ENCODE measurements at regions not wholly inside any gene's neighbourhood (a gene's known extent, or its start where the extent isn't known, plus 50 kb on each side); places are given as distances from the start of the nearest gene placed in this dataset.

DNA sequence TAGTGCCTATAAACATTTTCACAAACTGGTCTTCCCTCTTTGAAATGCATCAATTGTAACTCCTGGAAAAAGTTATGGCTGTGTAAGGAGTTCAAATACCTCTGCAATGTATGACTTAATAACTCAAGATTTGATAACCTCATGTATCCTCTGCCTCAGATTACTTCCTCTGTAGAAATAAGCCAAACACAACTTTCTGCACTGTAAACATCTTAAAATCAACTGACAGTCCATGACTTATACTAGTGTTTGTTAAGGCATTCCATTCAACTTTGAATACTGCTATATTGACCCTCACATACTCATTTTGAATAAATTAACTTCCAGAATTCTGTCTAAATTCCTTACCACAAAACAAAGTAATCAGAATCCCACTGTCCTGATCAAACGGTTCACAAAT lies 256.2 kb upstream of the POU5F2 start:
- no peak overlapping the region for H3K4me2 ChIP-seq (ENCODE audit: control insufficient read depth, extremely low read depth, insufficient read depth, low read depth, low read length)
- no peaks in the 10 kb centered on the region for H4K20me1 ChIP-seq (ENCODE audit: control insufficient read depth, extremely low read depth, insufficient read depth, low read length)
- H3K9me3 ChIP-seq (ENCODE audit: control insufficient read depth, low read depth, low read length) = no peaks in the 10 kb centered on the region
- no peak overlapping the region for H3K4me3 ChIP-seq (ENCODE audit: control insufficient read depth in 2 of 3, extremely low read depth in 1 of 3, insufficient read depth in 2 of 3, low read depth in 1 of 3, low read length in 3 of 3)
- no peak overlapping the region for H2AFZ ChIP-seq (ENCODE audit: control insufficient read depth, low read length)
- H3K27ac ChIP-seq (ENCODE audit: control insufficient read depth, insufficient read depth, low read length) = no peak overlapping the region
- H3K9ac ChIP-seq (ENCODE audit: control insufficient read depth, extremely low read depth, insufficient read depth, low read length) = no peak overlapping the region
- no peaks in the 10 kb centered on the region for H3K9me1 ChIP-seq (ENCODE audit: control insufficient read depth, extremely low read depth, insufficient read depth, low read length)
- TF ChIP-seq EZH2 (IDR thresholded peaks at IDR 0.05; ENCODE audit: low read length) = no peak
- TF ChIP-seq, protein P1, sequence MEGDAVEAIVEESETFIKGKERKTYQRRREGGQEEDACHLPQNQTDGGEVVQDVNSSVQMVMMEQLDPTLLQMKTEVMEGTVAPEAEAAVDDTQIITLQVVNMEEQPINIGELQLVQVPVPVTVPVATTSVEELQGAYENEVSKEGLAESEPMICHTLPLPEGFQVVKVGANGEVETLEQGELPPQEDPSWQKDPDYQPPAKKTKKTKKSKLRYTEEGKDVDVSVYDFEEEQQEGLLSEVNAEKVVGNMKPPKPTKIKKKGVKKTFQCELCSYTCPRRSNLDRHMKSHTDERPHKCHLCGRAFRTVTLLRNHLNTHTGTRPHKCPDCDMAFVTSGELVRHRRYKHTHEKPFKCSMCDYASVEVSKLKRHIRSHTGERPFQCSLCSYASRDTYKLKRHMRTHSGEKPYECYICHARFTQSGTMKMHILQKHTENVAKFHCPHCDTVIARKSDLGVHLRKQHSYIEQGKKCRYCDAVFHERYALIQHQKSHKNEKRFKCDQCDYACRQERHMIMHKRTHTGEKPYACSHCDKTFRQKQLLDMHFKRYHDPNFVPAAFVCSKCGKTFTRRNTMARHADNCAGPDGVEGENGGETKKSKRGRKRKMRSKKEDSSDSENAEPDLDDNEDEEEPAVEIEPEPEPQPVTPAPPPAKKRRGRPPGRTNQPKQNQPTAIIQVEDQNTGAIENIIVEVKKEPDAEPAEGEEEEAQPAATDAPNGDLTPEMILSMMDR (optimal IDR thresholded peaks at IDR 0.05 in 1 of 3, IDR thresholded peaks at IDR 0.05 in 1 of 3, conservative IDR thresholded peaks at IDR 0.05 in 1 of 3; ENCODE audit: extremely low read depth in 1 of 3, insufficient read depth in 2 of 3, low read length in 3 of 3) = no peak
- no peaks in the 10 kb centered on the region for H3K4me1 ChIP-seq (ENCODE audit: control insufficient read depth, extremely low read depth, insufficient read depth, low read length)
- no peaks in the 10 kb centered on the region for H3K27me3 ChIP-seq (ENCODE audit: control insufficient read depth, extremely low read depth, insufficient read depth, low read length)
- dilution Hi-C loops (cut with MboI; ENCODE audit: extremely low pct_ligation_motif_present, low sequenced_read_pairs) = no loop called here
- H3K36me3 ChIP-seq (ENCODE audit: control insufficient read depth in 2 of 2, extremely low read depth in 1 of 2, insufficient read depth in 2 of 2, low read length in 2 of 2) = no peaks in the 10 kb centered on the region
- no peaks in the 10 kb centered on the region for H3K79me2 ChIP-seq (ENCODE audit: control insufficient read depth, insufficient read depth, low read length)
- FAIRE-seq (no peak), DNase-seq (ENCODE audit: low read depth, low spot score) (no peak)

DNA sequence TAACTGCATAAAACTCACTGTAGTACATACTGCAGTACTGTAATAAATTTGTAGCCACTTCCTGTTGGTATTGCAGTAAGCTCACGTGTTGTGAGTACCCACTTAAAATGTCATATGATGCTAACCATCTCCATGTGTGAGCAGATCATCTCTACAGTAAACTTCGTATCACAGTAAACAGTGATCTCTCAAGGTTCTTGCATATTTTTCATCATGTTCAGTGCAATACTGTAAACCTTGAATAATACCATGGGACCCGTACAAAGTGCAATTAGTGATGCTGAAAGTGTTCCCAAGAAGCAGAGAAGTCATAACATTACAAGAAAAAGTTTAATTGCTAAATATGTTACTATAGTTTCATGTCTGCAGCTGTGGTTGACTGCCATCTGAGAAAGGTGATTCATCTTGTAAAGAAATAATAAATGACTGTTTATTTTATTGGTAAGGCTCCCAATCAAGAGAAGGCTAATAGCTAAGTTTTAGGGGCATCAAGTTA lies 253.8 kb upstream of the POU5F2 start:
- H3K9me3 ChIP-seq (ENCODE audit: control insufficient read depth, low read depth, low read length) = no peaks in the 10 kb centered on the region
- H4K20me1 ChIP-seq (ENCODE audit: control insufficient read depth, extremely low read depth, insufficient read depth, low read length) = no peaks in the 10 kb centered on the region
- no peaks in the 10 kb centered on the region for H3K36me3 ChIP-seq (ENCODE audit: control insufficient read depth in 2 of 2, extremely low read depth in 1 of 2, insufficient read depth in 2 of 2, low read length in 2 of 2)
- DNase-seq (ENCODE audit: low read depth, low spot score) = no peak
- H3K4me3 ChIP-seq (ENCODE audit: control insufficient read depth in 2 of 3, extremely low read depth in 1 of 3, insufficient read depth in 2 of 3, low read depth in 1 of 3, low read length in 3 of 3) = no peak overlapping the region
- no peak overlapping the region for H2AFZ ChIP-seq (ENCODE audit: control insufficient read depth, low read length)
- no peak for TF ChIP-seq EZH2 (IDR thresholded peaks at IDR 0.05; ENCODE audit: low read length)
- TF ChIP-seq, protein P1 (optimal IDR thresholded peaks at IDR 0.05 in 1 of 3, IDR thresholded peaks at IDR 0.05 in 1 of 3, conservative IDR thresholded peaks at IDR 0.05 in 1 of 3; ENCODE audit: extremely low read depth in 1 of 3, insufficient read depth in 2 of 3, low read length in 3 of 3) = no peak
- H3K4me2 ChIP-seq (ENCODE audit: control insufficient read depth, extremely low read depth, insufficient read depth, low read depth, low read length) = no peak overlapping the region
- FAIRE-seq = no peak
- no peaks in the 10 kb centered on the region for H3K9me1 ChIP-seq (ENCODE audit: control insufficient read depth, extremely low read depth, insufficient read depth, low read length)
- H3K79me2 ChIP-seq (ENCODE audit: control insufficient read depth, insufficient read depth, low read length) = no peaks in the 10 kb centered on the region
- no peaks in the 10 kb centered on the region for H3K27me3 ChIP-seq (ENCODE audit: control insufficient read depth, extremely low read depth, insufficient read depth, low read length)
- dilution Hi-C loops (cut with MboI; ENCODE audit: extremely low pct_ligation_motif_present, low sequenced_read_pairs) = no loop called here
- no peak overlapping the region for H3K9ac ChIP-seq (ENCODE audit: control insufficient read depth, extremely low read depth, insufficient read depth, low read length)
- no peaks in the 10 kb centered on the region for H3K4me1 ChIP-seq (ENCODE audit: control insufficient read depth, extremely low read depth, insufficient read depth, low read length)
- H3K27ac ChIP-seq (ENCODE audit: control insufficient read depth, insufficient read depth, low read length) = no peak overlapping the region

All from keratinocyte (primary cell).